ENCODE measurements at regions not wholly inside any gene's neighbourhood (a gene's known extent, or its start where the extent isn't known, plus 50 kb on each side); places are given as distances from the start of the nearest gene placed in this dataset.

GRCh38 chr6:122079916-122080315 lies 319.5 kb upstream of the HSF2 start:
- Histone ChIP-seq H3K27ac (ENCODE audit: low read depth, low read length) (no peak overlapping the region), H3K9me3 (ENCODE audit: low read length) (no peaks in the 10 kb centered on the region), H3K4me3 (ENCODE audit: low read depth in 1 of 2, low read length in 2 of 2) (no peak overlapping the region), H3K9ac (ENCODE audit: low read length) (no peak overlapping the region), H3K36me3 (ENCODE audit: insufficient read depth, low read length) (no peaks in the 10 kb centered on the region), H3K4me1 (ENCODE audit: insufficient read depth, low read length) (no peaks in the 10 kb centered on the region), H3K27me3 (ENCODE audit: control insufficient read depth in 1 of 2, insufficient read depth in 2 of 2, low read length in 2 of 2) (no peaks in the 10 kb centered on the region)

DNA sequence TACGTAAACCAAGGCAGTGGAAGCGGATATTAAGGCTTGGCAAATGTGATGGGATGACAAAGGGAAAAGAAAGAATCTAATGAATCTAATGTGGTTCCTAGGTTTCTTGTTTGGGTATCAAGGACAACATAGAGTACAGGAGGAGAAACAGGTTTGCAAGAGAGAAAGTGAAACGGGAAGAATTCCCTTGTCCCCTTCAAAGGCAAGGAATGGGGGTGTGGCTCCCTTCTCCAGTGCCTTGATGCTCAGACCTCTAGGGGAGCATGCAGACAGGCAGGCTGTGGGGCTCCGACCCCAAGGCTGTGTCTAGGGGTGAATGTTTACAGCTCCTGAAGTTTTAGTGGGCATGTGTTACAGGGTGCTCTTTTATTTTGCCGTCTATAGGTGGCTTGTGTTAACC lies 317.5 kb upstream of the HSF2 start:
- no peaks in the 10 kb centered on the region for H3K36me3 ChIP-seq (ENCODE audit: insufficient read depth, low read length)
- H3K27ac ChIP-seq (ENCODE audit: low read depth, low read length) = no peak overlapping the region
- H3K4me3 ChIP-seq (ENCODE audit: low read depth in 1 of 2, low read length in 2 of 2) = no peak overlapping the region
- no peaks in the 10 kb centered on the region for H3K27me3 ChIP-seq (ENCODE audit: control insufficient read depth in 1 of 2, insufficient read depth in 2 of 2, low read length in 2 of 2)
- H3K9ac ChIP-seq (ENCODE audit: low read length) = no peak overlapping the region
- no peaks in the 10 kb centered on the region for H3K4me1 ChIP-seq (ENCODE audit: insufficient read depth, low read length)
- no peaks in the 10 kb centered on the region for H3K9me3 ChIP-seq (ENCODE audit: low read length)

DNA sequence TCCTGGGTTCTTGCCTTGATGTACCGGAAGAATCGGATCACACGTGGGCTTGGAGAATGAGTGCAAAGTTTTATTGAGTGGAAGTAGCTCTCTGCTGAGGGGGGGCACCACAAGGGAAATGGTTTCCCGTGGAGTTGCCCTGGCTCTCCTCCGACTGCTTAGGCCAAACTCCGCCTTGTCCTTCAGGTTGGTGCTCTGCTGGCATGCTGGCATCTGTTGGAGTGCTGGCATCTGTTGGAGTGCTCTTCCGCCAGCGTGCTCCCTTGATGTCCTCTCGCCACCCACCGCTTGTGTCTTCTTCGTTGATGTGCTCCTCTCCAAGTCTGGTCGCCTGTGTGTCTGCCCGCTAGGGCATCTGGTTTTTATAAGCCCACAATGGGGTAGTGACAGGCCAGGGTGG lies 317.1 kb upstream of the HSF2 start:
- Histone ChIP-seq H3K27me3 (ENCODE audit: control insufficient read depth in 1 of 2, insufficient read depth in 2 of 2, low read length in 2 of 2) (no peaks in the 10 kb centered on the region), H3K36me3 (ENCODE audit: insufficient read depth, low read length) (no peaks in the 10 kb centered on the region), H3K9me3 (ENCODE audit: low read length) (no peaks in the 10 kb centered on the region), H3K27ac (ENCODE audit: low read depth, low read length) (no peak overlapping the region), H3K9ac (ENCODE audit: low read length) (no peak overlapping the region), H3K4me1 (ENCODE audit: insufficient read depth, low read length) (no peaks in the 10 kb centered on the region), H3K4me3 (ENCODE audit: low read depth in 1 of 2, low read length in 2 of 2) (no peak overlapping the region)

DNA sequence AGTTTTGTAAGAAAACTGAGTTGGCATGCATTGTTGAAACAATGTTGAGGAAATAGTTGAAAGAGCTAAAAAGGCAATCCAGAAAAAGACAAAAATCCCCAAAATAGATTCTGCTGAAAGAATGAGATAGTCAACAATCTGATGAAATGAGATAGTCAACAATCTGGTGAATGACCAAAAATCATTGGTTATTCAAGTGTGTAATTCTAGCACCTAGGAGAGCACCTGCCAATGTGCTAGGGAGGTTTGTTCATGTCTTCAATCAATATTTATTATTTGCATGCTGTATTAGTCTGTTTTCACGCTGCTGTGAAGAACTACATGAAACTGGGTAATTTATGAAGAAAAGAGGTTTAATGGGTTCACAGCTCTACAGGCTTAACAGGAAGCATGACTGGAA lies 307.1 kb upstream of the HSF2 start:
- Histone ChIP-seq H3K27me3 (ENCODE audit: control insufficient read depth in 1 of 2, insufficient read depth in 2 of 2, low read length in 2 of 2) (no peaks in the 10 kb centered on the region), H3K9ac (ENCODE audit: low read length) (no peak overlapping the region), H3K9me3 (ENCODE audit: low read length) (no peaks in the 10 kb centered on the region), H3K4me3 (ENCODE audit: low read depth in 1 of 2, low read length in 2 of 2) (no peak overlapping the region), H3K27ac (ENCODE audit: low read depth, low read length) (no peak overlapping the region), H3K36me3 (ENCODE audit: insufficient read depth, low read length) (no peaks in the 10 kb centered on the region), H3K4me1 (ENCODE audit: insufficient read depth, low read length) (no peaks in the 10 kb centered on the region)

DNA sequence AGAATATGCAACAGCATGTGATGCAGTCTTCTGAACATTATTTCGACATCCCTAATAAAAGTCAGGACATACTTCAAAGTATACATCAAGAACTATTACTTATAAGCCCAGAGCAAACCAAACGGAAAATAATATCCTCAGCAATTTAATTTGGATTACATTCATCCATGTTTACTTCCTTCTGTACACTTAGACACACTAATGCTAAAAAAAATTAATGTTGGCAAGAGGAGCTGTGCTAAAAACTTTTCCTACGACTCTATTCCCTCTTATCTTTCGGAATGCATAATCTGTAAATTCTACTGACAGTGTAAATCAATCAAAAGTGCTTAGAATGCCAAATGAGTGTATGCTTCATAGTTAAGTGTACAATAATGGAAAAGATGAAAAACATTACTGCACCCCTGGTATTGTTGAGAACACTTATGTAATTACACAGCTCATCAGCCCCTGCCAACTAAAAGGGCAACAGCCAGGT lies 301.2 kb upstream of the HSF2 start:
- Histone ChIP-seq H3K9me3 (ENCODE audit: low read length) (no peaks in the 10 kb centered on the region), H3K27me3 (ENCODE audit: control insufficient read depth in 1 of 2, insufficient read depth in 2 of 2, low read length in 2 of 2) (no peaks in the 10 kb centered on the region), H3K36me3 (ENCODE audit: insufficient read depth, low read length) (no peaks in the 10 kb centered on the region), H3K4me1 (ENCODE audit: insufficient read depth, low read length) (no peaks in the 10 kb centered on the region), H3K4me3 (ENCODE audit: low read depth in 1 of 2, low read length in 2 of 2) (no peak overlapping the region), H3K27ac (ENCODE audit: low read depth, low read length) (no peak overlapping the region), H3K9ac (ENCODE audit: low read length) (no peak overlapping the region)

- Histone ChIP-seq H3K4me3 (ENCODE audit: low read depth in 1 of 2, low read length in 2 of 2) (no peak overlapping the region), H3K27me3 (ENCODE audit: control insufficient read depth in 1 of 2, insufficient read depth in 2 of 2, low read length in 2 of 2) (no peaks in the 10 kb centered on the region), H3K9ac (ENCODE audit: low read length) (no peak overlapping the region), H3K27ac (ENCODE audit: low read depth, low read length) (no peak overlapping the region), H3K9me3 (ENCODE audit: low read length) (no peaks in the 10 kb centered on the region), H3K36me3 (ENCODE audit: insufficient read depth, low read length) (no peaks in the 10 kb centered on the region), H3K4me1 (ENCODE audit: insufficient read depth, low read length) (no peaks in the 10 kb centered on the region)
These were observed 297.4 kb upstream of the HSF2 start for GRCh38 chr6:122102026-122102425.

DNA sequence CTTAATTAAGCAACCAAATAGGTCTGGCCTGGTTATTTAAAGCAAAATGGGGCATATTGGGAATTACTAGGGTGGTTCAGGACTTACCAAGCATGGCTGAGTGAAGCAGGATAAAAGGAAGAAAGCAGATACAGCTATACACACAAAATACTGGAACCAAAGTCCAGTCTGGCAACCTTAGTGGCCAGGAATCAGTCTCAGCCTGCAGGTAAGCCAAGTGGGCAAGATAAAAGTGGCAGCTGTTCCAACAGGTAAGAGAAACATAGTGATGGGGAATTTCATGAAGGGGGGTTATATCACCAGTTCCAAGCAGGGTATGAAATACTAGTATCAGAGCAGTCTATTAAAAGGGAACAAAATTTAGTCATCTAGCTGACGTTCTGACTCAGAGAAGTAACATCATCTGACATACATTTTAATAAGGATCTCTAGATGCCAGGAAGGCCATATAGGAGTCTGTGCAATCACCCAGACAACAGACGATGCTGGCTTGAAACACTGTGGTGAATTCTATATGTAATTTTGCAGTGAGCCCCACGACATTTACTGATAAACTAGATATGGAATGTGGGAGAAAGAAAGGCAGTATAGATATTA lies 292.1 kb upstream of the HSF2 start:
- no peaks in the 10 kb centered on the region for H3K27me3 ChIP-seq (ENCODE audit: control insufficient read depth in 1 of 2, insufficient read depth in 2 of 2, low read length in 2 of 2)
- peaks cover 6% of the 10 kb centered on the region for H3K4me1 ChIP-seq (ENCODE audit: insufficient read depth, low read length)
- H3K9me3 ChIP-seq (ENCODE audit: low read length) = no peaks in the 10 kb centered on the region
- no peak overlapping the region for H3K9ac ChIP-seq (ENCODE audit: low read length)
- no peak overlapping the region for H3K27ac ChIP-seq (ENCODE audit: low read depth, low read length)
- H3K36me3 ChIP-seq (ENCODE audit: insufficient read depth, low read length) = no peaks in the 10 kb centered on the region
- no peak overlapping the region for H3K4me3 ChIP-seq (ENCODE audit: low read depth in 1 of 2, low read length in 2 of 2)

GRCh38 chr6:122109075-122109474 lies 290.4 kb upstream of the HSF2 start:
- Histone ChIP-seq H3K27ac (ENCODE audit: low read depth, low read length) (no peak overlapping the region), H3K36me3 (ENCODE audit: insufficient read depth, low read length) (no peaks in the 10 kb centered on the region), H3K4me3 (ENCODE audit: low read depth in 1 of 2, low read length in 2 of 2) (no peak overlapping the region), H3K27me3 (ENCODE audit: control insufficient read depth in 1 of 2, insufficient read depth in 2 of 2, low read length in 2 of 2) (no peaks in the 10 kb centered on the region), H3K9ac (ENCODE audit: low read length) (no peak overlapping the region), H3K9me3 (ENCODE audit: low read length) (no peaks in the 10 kb centered on the region), H3K4me1 (ENCODE audit: insufficient read depth, low read length) (peaks cover 6% of the 10 kb centered on the region)

GRCh38 chr6:122114717-122115116 lies 284.7 kb upstream of the HSF2 start:
- no peak overlapping the region for H3K27ac ChIP-seq (ENCODE audit: low read depth, low read length)
- no peak overlapping the region for H3K9ac ChIP-seq (ENCODE audit: low read length)
- no peak overlapping the region for H3K4me3 ChIP-seq (ENCODE audit: low read depth in 1 of 2, low read length in 2 of 2)
- no peaks in the 10 kb centered on the region for H3K4me1 ChIP-seq (ENCODE audit: insufficient read depth, low read length)
- H3K9me3 ChIP-seq (ENCODE audit: low read length) = no peaks in the 10 kb centered on the region
- H3K27me3 ChIP-seq (ENCODE audit: control insufficient read depth in 1 of 2, insufficient read depth in 2 of 2, low read length in 2 of 2) = no peaks in the 10 kb centered on the region
- no peaks in the 10 kb centered on the region for H3K36me3 ChIP-seq (ENCODE audit: insufficient read depth, low read length)

DNA sequence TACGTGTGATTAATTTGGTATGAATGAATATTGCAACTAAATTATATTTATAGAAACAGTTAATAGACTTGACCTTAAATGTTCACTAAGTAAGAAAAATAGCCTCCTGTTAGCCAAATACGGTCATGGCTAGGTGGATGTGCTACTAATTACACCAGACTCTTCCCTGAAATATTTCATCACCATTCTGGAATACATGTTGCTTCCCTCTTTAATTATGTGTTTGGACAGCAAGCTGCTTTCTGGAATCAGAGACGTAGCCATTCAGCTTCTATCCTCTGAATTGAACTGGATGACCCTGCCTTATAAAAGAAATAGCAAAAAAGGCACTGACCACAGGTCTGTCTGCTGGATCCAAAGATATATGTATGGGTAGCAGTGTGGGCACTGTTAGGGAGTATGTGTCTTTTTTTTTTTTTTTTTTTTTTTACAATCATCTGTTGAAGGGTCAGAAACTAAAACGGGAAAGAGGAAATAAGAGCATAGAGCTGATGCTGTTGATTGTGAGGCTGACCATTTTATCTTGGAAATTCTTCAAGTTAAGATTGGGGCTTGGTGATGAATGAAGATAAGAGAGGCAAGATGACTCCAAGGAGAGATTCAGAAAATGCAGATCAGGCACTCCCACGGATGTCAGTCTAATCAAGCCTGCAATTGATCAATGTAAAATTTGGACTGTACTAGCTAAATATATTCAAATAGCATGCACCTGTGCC lies 283.2 kb upstream of the HSF2 start:
- Histone ChIP-seq H3K9me3 (ENCODE audit: low read length) (no peaks in the 10 kb centered on the region), H3K9ac (ENCODE audit: low read length) (no peak overlapping the region), H3K36me3 (ENCODE audit: insufficient read depth, low read length) (no peaks in the 10 kb centered on the region), H3K4me3 (ENCODE audit: low read depth in 1 of 2, low read length in 2 of 2) (no peak overlapping the region), H3K27ac (ENCODE audit: low read depth, low read length) (no peak overlapping the region), H3K4me1 (ENCODE audit: insufficient read depth, low read length) (no peaks in the 10 kb centered on the region), H3K27me3 (ENCODE audit: control insufficient read depth in 1 of 2, insufficient read depth in 2 of 2, low read length in 2 of 2) (no peaks in the 10 kb centered on the region)

DNA sequence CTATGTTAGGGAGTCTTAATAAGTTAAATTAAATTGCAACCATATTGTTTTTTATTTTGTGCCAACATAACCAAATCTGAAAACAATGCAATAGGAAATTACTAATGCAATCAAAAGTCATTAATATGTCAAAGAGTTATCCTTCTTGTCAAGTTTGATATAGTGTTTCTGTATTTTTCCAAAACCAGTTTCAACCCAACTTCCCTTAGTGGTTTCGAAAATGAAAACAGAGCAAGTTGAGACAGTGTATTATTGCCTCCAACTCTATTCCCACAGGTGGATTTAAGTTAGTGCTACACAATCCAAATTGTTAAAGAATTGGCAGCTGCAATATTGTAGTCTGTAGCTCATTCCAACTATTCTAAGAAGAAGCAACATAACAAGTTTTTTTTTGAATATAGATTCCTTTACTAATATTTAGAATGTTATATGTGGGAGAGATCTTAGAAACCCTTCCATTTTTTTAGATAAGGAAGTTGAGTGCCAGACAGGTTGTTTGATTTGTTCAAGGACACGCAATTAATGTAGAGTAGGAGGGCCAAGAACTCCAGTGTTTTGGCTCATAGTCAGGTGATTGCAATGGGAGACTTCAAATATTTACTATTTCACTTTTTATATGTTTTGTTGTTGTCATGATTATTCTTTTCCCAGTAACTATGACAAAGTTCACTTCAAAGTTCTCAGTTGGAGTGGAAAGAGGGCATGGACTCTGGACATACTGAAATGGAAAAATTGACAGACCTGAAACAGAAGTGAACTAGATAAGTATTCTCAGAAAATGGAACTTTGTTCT lies 282.4 kb upstream of the HSF2 start:
- Histone ChIP-seq H3K36me3 (ENCODE audit: insufficient read depth, low read length) (no peaks in the 10 kb centered on the region), H3K27me3 (ENCODE audit: control insufficient read depth in 1 of 2, insufficient read depth in 2 of 2, low read length in 2 of 2) (no peaks in the 10 kb centered on the region), H3K9ac (ENCODE audit: low read length) (no peak overlapping the region), H3K4me1 (ENCODE audit: insufficient read depth, low read length) (no peaks in the 10 kb centered on the region), H3K9me3 (ENCODE audit: low read length) (no peaks in the 10 kb centered on the region), H3K4me3 (ENCODE audit: low read depth in 1 of 2, low read length in 2 of 2) (no peak overlapping the region), H3K27ac (ENCODE audit: low read depth, low read length) (no peak overlapping the region)

All from muscle layer of colon (tissue), 2 donors.